Activated naive CD4-positive, alpha-beta T cell treated with anti-CD3 and anti-CD28 coated beads for 36 hours (primary cell): ENCODE measurements at regions not wholly inside any gene's neighbourhood (a gene's known extent, or its start where the extent isn't known, plus 50 kb on each side); places are given as distances from the start of the nearest gene placed in this dataset.

ENCODE experiments used
- CTCF ChIA-PET: fragments of 350-600 bp; sonication (Branson Sonifier 250); formaldehyde crosslinking; loops from one replicate; lab custom pipeline; 2021; ENCODE audit warnings: antibody characterized with exemption; lab: Charles Lee
- DNase-seq: peaks from one replicate; pipeline ENCODE4 v3.0.0-alpha.2; 2020
- H3K27ac Mint-ChIP-seq: one replicate; pipeline ENCODE4 v1.8.0; 2021; ENCODE audit warnings: mild to moderate bottlenecking, mixed read lengths
- H3K27me3 Mint-ChIP-seq: one replicate; pipeline ENCODE4 v1.8.0; 2021; ENCODE audit warnings: low read depth, mixed read lengths
- H3K36me3 Mint-ChIP-seq: one replicate; pipeline ENCODE4 v1.8.0; 2021; ENCODE audit warnings: low read depth, mixed read lengths
- H3K4me1 Mint-ChIP-seq: one replicate; pipeline ENCODE4 v1.8.0; 2021; ENCODE audit warnings: low read depth, mixed read lengths
- H3K4me3 Mint-ChIP-seq: one replicate; pipeline ENCODE4 v1.8.0; 2021; ENCODE audit warnings: mild to moderate bottlenecking, moderate library complexity, mixed read lengths
- H3K9me3 Mint-ChIP-seq: one replicate; pipeline ENCODE4 v1.8.0; 2021; ENCODE audit warnings: mixed read lengths
- intact Hi-C: fragments of 100-400 bp; cut with micrococcal nuclease; formaldehyde crosslinking; loops from one replicate; pipeline ENCODE4 v1.15.1; 2023

DNA sequence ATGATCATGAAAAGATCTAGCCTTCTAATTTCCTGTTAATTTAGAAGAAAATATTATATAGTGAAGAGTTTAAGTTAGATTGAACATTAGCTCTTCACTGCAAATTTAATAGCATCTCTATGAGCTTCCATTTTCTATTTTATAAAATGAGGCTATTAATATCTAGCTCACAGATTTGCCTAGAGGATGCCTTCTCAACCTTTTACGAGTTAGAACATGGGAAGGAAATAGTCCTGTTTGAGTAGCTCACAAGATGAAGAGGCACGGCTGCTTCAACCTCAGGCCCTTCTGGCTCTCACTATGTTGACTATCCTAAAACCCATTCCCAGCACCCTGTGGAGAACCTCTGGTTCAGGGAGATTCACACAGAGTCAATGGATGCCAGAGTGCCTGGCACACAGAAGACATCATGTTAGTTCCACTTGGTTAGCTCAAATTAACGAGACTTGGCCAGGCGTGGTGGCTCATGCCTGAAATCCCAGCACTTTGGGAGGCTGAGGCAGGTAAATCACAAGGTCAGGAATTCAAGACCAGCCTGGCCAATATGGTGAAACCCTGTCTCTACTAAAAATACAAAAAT lies 97.9 kb upstream of the GUCY1A1 start:
- Mint-ChIP-seq H3K36me3 (no peaks in the 10 kb centered on the region), H3K4me3 (no peak overlapping the region), H3K9me3 (peaks cover 1% of the 10 kb centered on the region), H3K27me3 (peaks cover 5% of the 10 kb centered on the region), H3K4me1 (no peaks in the 10 kb centered on the region), H3K27ac (no peak overlapping the region)
- intact Hi-C loops = no loop called here
- CTCF ChIA-PET = interaction anchor here (0.6 kb wide), 1 partner anchor 46 kb away, joined by 3 read pairs; no protein-coding TSS in a partner anchor
- DNase-seq = no peak

DNA sequence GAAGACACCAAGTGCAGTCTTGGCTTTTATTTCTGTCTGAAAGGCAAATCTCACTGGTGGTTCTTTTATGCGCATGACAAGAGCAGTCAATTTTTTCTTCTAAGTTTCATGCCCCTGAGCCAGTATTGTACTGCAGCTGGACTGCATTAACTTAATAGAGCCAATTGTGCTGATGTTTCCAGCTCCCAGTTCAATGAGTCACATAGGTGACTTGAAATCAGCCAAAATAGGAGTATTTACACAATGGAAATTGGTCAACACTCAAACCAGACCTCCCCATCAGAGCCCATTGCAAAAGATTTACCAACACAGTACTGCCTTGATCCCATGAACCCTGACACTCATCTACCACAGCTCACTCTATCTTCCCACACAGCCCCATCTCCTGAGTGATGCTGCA lies 100.3 kb upstream of the GUCY1A1 start:
- no peak for DNase-seq
- Mint-ChIP-seq H3K4me1 (no peaks in the 10 kb centered on the region), H3K4me3 (no peak overlapping the region), H3K27me3 (peaks cover 6% of the 10 kb centered on the region), H3K36me3 (no peaks in the 10 kb centered on the region), H3K27ac (no peak overlapping the region), H3K9me3 (no peaks in the 10 kb centered on the region)
- CTCF ChIA-PET = no interaction called here
- intact Hi-C loops = no loop called here

DNA sequence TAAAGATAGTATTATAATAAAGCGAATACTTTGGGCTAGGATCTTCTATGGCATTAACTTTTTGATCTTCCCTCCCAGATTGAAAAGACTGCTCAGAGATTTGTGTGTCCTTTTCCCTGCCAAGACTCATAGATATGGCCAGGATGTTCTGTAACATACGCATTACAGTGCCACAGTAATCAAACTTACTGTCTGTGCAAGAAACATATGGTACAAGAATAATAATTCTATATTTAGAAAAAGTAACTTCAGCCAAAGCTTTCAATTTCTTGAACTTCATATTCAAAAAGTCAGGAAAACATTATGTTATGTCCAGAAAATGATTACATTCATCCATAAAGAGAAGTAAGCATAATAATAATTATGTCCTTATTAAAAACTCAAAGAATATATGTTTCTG lies 100.9 kb upstream of the GUCY1A1 start:
- DNase-seq = no peak
- H3K27ac Mint-ChIP-seq = no peak overlapping the region
- no peaks in the 10 kb centered on the region for H3K4me1 Mint-ChIP-seq
- peaks cover 7% of the 10 kb centered on the region for H3K27me3 Mint-ChIP-seq
- no peaks in the 10 kb centered on the region for H3K9me3 Mint-ChIP-seq
- intact Hi-C loops = no loop called here
- H3K4me3 Mint-ChIP-seq = no peak overlapping the region
- no peaks in the 10 kb centered on the region for H3K36me3 Mint-ChIP-seq
- CTCF ChIA-PET = no interaction called here

DNA sequence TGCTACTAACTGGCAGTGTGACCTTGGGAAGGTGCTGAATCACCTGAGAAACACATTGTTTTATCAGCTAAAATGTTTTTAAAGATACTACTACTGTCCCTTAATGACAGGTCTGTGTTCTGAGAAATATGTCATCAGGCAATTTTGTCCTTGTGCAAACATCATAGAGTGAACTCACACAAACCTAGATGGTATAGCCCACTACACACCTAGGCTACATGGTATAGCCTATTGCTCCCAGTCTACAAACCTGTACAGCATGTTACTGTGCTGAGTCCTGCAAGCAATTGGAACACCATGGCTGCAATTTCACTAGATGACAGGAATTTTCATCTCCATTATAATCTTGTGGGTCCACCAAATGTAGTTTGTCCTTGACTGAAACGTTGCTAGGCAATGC lies 101.3 kb upstream of the GUCY1A1 start:
- Mint-ChIP-seq H3K27ac (no peak overlapping the region), H3K4me1 (no peaks in the 10 kb centered on the region), H3K9me3 (no peaks in the 10 kb centered on the region), H3K27me3 (peaks cover 6% of the 10 kb centered on the region), H3K4me3 (no peak overlapping the region), H3K36me3 (no peaks in the 10 kb centered on the region)
- CTCF ChIA-PET = no interaction called here
- intact Hi-C loops = no loop called here
- DNase-seq = no peak

DNA sequence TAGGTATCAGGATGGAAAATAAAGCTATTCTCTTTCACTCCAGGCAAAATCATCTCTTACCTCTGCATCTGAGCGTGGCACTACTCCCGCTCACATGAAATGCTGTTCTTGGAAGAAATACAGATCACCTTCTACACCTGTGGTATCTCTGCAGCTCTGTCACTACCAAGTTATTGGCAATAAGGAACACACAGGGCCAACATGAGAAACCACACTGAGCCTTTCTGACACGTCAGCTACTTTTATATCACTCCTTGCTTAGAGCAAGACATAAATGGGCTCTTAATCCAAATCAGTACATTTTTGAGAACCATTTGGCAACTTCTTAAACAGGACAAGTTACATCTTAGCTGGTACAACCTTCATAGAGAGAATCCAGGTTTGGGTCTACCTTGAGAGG lies 101.8 kb upstream of the GUCY1A1 start:
- Mint-ChIP-seq H3K36me3 (no peaks in the 10 kb centered on the region), H3K27ac (no peak overlapping the region), H3K27me3 (peaks cover 5% of the 10 kb centered on the region), H3K4me1 (no peaks in the 10 kb centered on the region), H3K9me3 (no peaks in the 10 kb centered on the region), H3K4me3 (no peak overlapping the region)
- no peak for DNase-seq
- CTCF ChIA-PET = interaction anchor here (0.6 kb wide), 1 partner anchor 61 kb away, joined by 3 read pairs; no protein-coding TSS in a partner anchor
- intact Hi-C loops = no loop called here

DNA sequence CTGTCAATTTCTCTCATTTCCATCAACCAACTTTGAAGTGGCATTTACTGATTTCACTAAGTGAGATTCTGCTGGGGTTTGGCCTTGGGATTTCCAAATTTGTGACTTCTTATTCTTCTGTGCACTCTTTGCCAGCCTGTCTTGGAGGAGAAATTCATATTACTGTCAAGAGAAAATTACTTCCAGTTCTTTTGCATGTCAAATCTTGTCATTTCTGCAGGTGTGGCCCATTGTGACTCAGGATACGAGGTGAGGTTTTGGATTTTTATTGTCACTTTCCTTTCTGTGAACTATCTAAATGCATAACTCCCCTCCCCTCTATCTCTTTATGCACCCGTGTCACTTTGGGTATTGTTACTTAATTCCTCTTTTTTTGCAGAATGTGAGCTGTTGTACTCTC lies 102.6 kb upstream of the GUCY1A1 start:
- CTCF ChIA-PET = interaction anchor here (0.6 kb wide), 1 partner anchor 61 kb away, joined by 3 read pairs; no protein-coding TSS in a partner anchor
- Mint-ChIP-seq H3K36me3 (no peaks in the 10 kb centered on the region), H3K9me3 (no peaks in the 10 kb centered on the region), H3K4me1 (no peaks in the 10 kb centered on the region), H3K27me3 (peaks cover 5% of the 10 kb centered on the region), H3K27ac (no peak overlapping the region), H3K4me3 (no peak overlapping the region)
- intact Hi-C loops = no loop called here
- DNase-seq = no peak

DNA sequence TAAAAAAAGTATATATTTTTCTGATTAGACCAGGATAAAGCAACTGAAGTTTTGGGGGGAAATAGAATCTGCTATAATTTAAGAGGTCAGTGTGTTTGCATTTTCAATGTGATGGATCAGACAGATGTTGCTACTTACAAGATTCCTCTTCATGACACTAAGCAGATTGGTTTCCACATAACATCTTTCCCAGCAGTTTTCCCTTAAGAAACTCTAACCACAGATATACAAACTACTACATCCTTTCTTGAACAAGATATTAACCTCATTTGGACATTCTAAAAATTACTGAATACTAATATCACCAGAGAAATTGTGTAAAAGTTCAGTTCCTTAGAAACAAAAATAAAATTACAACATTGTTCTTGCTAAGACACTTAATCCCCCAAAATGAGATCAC lies 106.7 kb upstream of the GUCY1A1 start:
- DNase-seq = no peak
- CTCF ChIA-PET = no interaction called here
- Mint-ChIP-seq H3K27me3 (peaks cover 5% of the 10 kb centered on the region), H3K9me3 (peaks cover 2% of the 10 kb centered on the region), H3K4me3 (no peak overlapping the region), H3K4me1 (no peaks in the 10 kb centered on the region), H3K36me3 (no peaks in the 10 kb centered on the region), H3K27ac (no peak overlapping the region)
- intact Hi-C loops = no loop called here

DNA sequence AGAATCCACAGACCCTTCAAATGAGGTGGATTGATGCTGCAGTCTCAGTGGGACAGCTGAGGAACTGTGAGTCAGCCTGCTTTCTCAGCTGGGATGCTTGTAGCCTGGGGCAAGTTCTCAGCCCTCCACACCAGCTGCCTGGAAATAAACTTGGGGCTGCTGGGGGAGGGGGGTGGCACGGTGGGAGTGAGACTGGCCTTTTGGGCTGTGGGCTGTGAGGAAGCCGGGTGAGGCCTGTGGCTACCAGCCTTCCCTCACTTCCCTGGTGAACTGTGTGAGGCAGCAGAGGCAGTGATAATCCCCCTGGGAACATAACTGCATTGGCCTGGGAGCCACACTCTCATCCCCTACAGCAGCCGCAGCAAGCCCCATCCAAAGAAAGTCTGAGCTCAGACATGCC lies 114.5 kb upstream of the GUCY1A1 start:
- no peak overlapping the region for H3K4me3 Mint-ChIP-seq
- H3K4me1 Mint-ChIP-seq = no peaks in the 10 kb centered on the region
- no peak for DNase-seq
- no peak overlapping the region for H3K27ac Mint-ChIP-seq
- peaks cover 4% of the 10 kb centered on the region for H3K9me3 Mint-ChIP-seq
- no peaks in the 10 kb centered on the region for H3K36me3 Mint-ChIP-seq
- H3K27me3 Mint-ChIP-seq = no peaks in the 10 kb centered on the region
- CTCF ChIA-PET = no interaction called here
- intact Hi-C loops = no loop called here

DNA sequence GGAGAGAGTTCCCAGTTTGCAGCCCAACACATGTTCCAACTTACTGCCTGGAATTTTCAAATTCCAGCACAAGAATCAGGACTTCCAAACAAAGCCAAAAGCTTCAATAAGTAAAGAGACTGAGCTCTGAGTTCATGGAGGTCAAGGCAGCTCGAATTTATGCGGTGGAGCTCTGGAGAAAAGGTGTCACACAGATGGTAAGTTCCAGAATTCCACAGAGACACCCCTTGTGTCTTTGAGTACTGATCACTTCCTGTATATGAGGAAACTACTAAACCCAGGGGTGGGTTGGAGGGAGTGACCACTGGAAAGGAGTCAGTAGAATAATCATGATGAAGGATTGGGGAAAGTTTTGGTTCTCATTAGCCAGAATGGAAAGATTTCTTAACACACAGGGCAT lies 118.5 kb upstream of the GUCY1A1 start:
- Mint-ChIP-seq H3K4me1 (no peaks in the 10 kb centered on the region), H3K36me3 (no peaks in the 10 kb centered on the region), H3K9me3 (no peaks in the 10 kb centered on the region), H3K27ac (no peak overlapping the region), H3K4me3 (no peak overlapping the region), H3K27me3 (no peaks in the 10 kb centered on the region)
- intact Hi-C loops = no loop called here
- CTCF ChIA-PET = no interaction called here
- DNase-seq = no peak

DNA sequence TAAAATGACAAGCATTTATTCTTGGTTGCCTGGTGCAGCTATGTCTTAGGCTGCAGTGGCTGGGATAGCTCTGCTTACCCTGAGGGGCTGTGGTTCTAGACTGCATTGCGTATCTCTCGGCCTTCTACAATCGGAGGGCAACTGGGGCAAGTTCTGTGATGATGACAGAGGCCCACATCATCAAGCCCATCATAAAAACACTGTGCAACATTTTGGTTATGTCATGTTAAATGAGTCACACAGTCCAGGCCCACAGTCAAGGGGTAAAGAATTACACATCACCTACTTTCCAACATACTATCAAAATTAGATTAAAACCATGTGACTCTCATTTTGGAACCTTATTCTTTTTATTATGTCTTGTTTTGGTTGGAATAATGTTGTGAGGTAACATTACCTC lies 120.2 kb upstream of the GUCY1A1 start:
- H3K27ac Mint-ChIP-seq = no peak overlapping the region
- H3K9me3 Mint-ChIP-seq = no peaks in the 10 kb centered on the region
- no peak for DNase-seq
- intact Hi-C loops = no loop called here
- H3K36me3 Mint-ChIP-seq = no peaks in the 10 kb centered on the region
- peaks cover 2% of the 10 kb centered on the region for H3K27me3 Mint-ChIP-seq
- CTCF ChIA-PET = no interaction called here
- H3K4me1 Mint-ChIP-seq = no peaks in the 10 kb centered on the region
- H3K4me3 Mint-ChIP-seq = no peak overlapping the region

DNA sequence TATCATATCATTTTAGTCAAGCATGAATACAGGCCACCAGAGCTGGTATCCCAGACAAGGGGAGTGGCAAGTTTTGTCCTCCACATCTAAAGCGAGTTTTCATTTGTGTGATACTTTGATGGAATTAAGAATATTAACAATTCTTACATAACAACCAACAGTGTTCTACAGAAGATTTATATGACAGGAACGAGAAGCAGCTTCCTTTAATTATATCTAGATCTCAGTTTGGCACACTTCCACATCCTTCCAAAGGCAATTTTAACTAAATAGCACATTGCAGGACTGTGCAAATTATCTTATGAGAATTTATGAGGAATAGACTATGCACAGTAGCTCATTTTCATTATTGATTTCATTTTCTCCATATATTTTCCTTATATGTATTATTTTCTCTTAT lies 121.2 kb upstream of the GUCY1A1 start:
- CTCF ChIA-PET = no interaction called here
- no peaks in the 10 kb centered on the region for H3K4me1 Mint-ChIP-seq
- no peaks in the 10 kb centered on the region for H3K36me3 Mint-ChIP-seq
- intact Hi-C loops = no loop called here
- no peak overlapping the region for H3K27ac Mint-ChIP-seq
- no peaks in the 10 kb centered on the region for H3K9me3 Mint-ChIP-seq
- peaks cover 2% of the 10 kb centered on the region for H3K27me3 Mint-ChIP-seq
- no peak for DNase-seq
- H3K4me3 Mint-ChIP-seq = no peak overlapping the region

DNA sequence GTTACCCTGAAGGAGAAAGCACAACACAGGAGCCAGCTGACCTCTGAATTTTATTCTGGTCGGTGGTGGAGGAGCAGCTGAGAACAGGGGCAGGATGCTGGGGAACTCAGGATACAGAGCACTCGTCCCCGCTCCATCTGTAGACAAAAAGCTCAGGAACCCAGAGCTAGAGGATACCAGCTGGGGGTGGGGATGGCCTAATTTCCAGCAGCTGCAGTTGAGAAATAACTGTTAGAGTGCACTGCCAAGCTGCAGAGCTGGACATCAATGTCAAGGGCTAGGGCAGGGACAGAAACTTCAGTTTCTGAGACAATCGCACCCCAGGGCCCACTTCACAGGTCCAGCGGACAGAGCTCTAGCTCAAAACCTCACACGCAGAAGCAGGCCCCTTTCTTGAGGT lies 122.1 kb upstream of the GUCY1A1 start:
- no peaks in the 10 kb centered on the region for H3K9me3 Mint-ChIP-seq
- no peak overlapping the region for H3K27ac Mint-ChIP-seq
- no peaks in the 10 kb centered on the region for H3K36me3 Mint-ChIP-seq
- peaks cover 2% of the 10 kb centered on the region for H3K27me3 Mint-ChIP-seq
- no peaks in the 10 kb centered on the region for H3K4me1 Mint-ChIP-seq
- H3K4me3 Mint-ChIP-seq = no peak overlapping the region
- intact Hi-C loops = no loop called here
- CTCF ChIA-PET = no interaction called here
- DNase-seq = no peak

DNA sequence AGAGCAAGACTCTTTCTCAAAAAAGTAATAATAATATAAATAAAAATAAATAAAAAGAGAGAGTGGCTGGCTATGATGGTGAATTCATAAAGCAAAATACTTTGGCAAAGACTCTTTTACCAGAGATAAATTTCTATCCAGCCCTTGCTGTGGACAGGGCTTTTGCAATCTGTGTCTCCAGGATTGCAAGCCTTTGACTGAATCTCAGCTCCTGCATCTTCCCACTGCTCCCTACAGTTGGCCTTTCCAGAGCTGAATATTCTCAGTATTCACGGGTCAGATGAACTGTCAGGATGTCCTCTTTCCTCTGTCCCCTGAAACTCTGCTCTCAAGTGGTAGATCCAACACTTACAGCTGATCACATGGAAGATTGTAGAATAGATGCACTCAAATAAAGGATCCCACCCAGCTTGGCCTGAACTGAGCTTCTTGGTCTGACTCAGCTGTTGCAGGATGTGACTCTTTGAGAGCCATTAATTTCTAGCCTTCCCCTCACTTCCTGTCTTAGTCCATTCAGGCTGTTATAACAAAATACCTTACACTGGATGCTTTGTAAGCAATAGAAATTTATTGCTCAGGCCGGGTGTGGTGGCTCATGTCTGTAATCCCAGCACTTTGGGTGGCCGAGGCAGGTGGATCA lies 123.4 kb upstream of the GUCY1A1 start:
- H3K4me3 Mint-ChIP-seq = no peak overlapping the region
- intact Hi-C loops = no loop called here
- H3K27ac Mint-ChIP-seq = no peak overlapping the region

More for the DNA sequence above, 123.4 kb upstream of the GUCY1A1 start:
- CTCF ChIA-PET = interaction anchor here (0.6 kb wide), 1 partner anchor 46 kb away, joined by 3 read pairs; no protein-coding TSS in a partner anchor
- Mint-ChIP-seq H3K4me1 (no peaks in the 10 kb centered on the region), H3K36me3 (no peaks in the 10 kb centered on the region), H3K27me3 (peaks cover 2% of the 10 kb centered on the region), H3K9me3 (no peaks in the 10 kb centered on the region)
- no peak for DNase-seq
